Breast epithelium (tissue), 4 donors: ENCODE measurements at regions not wholly inside any gene's neighbourhood (a gene's known extent, or its start where the extent isn't known, plus 50 kb on each side); places are given as distances from the start of the nearest gene placed in this dataset.

Source experiments
- DNase-seq, 2 donors: peaks; one replicate each; pipeline ENCODE4 v3.0.0-alpha.2; 2019; ENCODE audit warnings: low spot score in 2 of 2
- H3K27ac ChIP-seq, 2 donors: fragments of 200-600 bp; sonication (generic) in 1 of 2; one replicate each; pipeline ENCODE4 v1.5.1; 2016 to 2019; ENCODE audit warnings: mild to moderate bottlenecking in 1 of 2
- H3K27me3 ChIP-seq, 2 donors: fragments of 200-600 bp; sonication (generic) in 1 of 2; one replicate each; pipeline versions ENCODE4 v1.5.1 to v1.6.0; 2017 to 2019; ENCODE audit warnings: control low read depth in 1 of 2, mild to moderate bottlenecking in 1 of 2
- H3K36me3 ChIP-seq: fragments of 200-600 bp; one replicate; pipeline ENCODE4 v1.5.1; 2019
- H3K4me1 ChIP-seq, 2 donors: fragments of 200-600 bp; sonication (generic); one replicate each; pipeline ENCODE4 v1.5.1; 2016 to 2019; ENCODE audit warnings: control low read depth in 1 of 2
- H3K4me3 ChIP-seq, 3 donors: fragments of 200-600 bp; sonication (generic); 1 replicate in 2 of 3; 2 replicates in 1 of 3; pipeline ENCODE4 v1.5.1; 2016 to 2019; ENCODE audit warnings: mild to moderate bottlenecking in 3 of 3, moderate library complexity in 2 of 3
- H3K9me3 ChIP-seq, 2 donors: fragments of 200-600 bp; sonication (generic) in 1 of 2; one replicate each; pipeline ENCODE4 v1.5.1; 2016 to 2019; ENCODE audit warnings: control low read depth in 1 of 2
- POLR2A ChIP-seq: fragments of 450-650 bp; IDR thresholded peaks from one replicate; pipeline ENCODE4 v1.6.1; 2016; ENCODE audit warnings: antibody characterized with exemption, mild to moderate bottlenecking, moderate library complexity
- POLR2AphosphoS5 ChIP-seq, 3 donors: sonication (generic); formaldehyde crosslinking; IDR thresholded peaks; one replicate each; pipeline ENCODE4 v1.6.1; 2017; ENCODE audit warnings: antibody characterized with exemption in 3 of 3
- intact Hi-C: fragments of 100-400 bp; cut with DNase I; formaldehyde crosslinking; loops from one replicate; pipeline ENCODE4 v1.15.1; 2023; ENCODE audit warnings: low total_unique reads
- TF ChIP-seq, protein P1 (sequence below), 3 donors: fragments of 450-650 bp; IDR thresholded peaks; one replicate each; pipeline ENCODE4 v1.5.1; 2016 to 2017; ENCODE audit warnings: antibody characterized with exemption in 3 of 3, mild to moderate bottlenecking in 3 of 3, moderate library complexity in 3 of 3

DNA sequence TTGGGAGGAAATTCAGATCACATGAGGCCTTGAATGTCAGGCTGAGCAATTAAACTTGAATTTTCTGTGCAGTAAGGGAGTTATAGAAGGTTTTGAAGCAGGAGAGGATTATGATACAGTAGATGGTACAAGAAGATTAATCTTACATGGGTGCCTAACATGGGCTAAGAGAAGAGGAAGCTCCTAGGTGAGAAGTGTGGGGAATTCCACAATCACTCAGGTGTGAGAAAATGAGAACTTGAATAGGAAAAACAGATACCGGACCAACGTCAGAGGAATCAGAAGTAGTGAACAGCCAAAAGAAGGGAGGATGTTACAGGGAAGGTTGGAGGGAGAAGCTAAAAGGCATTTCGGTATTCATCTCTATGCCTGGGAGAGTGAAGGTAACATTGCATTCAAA is 250.7 kb upstream of the SLC35B3 start:
- H3K9me3 ChIP-seq = no peaks in the 10 kb centered on the region
- H3K36me3 ChIP-seq = peaks cover 2% of the 10 kb centered on the region
- no peak overlapping the region for H3K4me3 ChIP-seq
- intact Hi-C loops = no loop called here
- H3K27ac ChIP-seq = no peak overlapping the region
- TF ChIP-seq, protein P1, sequence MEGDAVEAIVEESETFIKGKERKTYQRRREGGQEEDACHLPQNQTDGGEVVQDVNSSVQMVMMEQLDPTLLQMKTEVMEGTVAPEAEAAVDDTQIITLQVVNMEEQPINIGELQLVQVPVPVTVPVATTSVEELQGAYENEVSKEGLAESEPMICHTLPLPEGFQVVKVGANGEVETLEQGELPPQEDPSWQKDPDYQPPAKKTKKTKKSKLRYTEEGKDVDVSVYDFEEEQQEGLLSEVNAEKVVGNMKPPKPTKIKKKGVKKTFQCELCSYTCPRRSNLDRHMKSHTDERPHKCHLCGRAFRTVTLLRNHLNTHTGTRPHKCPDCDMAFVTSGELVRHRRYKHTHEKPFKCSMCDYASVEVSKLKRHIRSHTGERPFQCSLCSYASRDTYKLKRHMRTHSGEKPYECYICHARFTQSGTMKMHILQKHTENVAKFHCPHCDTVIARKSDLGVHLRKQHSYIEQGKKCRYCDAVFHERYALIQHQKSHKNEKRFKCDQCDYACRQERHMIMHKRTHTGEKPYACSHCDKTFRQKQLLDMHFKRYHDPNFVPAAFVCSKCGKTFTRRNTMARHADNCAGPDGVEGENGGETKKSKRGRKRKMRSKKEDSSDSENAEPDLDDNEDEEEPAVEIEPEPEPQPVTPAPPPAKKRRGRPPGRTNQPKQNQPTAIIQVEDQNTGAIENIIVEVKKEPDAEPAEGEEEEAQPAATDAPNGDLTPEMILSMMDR (IDR thresholded peaks at IDR 0.05) = no peak
- TF ChIP-seq POLR2AphosphoS5 (IDR thresholded peaks at IDR 0.05) (no peak), POLR2A (no peak)
- no peaks in the 10 kb centered on the region for H3K4me1 ChIP-seq
- no peak for DNase-seq
- no peaks in the 10 kb centered on the region for H3K27me3 ChIP-seq

DNA sequence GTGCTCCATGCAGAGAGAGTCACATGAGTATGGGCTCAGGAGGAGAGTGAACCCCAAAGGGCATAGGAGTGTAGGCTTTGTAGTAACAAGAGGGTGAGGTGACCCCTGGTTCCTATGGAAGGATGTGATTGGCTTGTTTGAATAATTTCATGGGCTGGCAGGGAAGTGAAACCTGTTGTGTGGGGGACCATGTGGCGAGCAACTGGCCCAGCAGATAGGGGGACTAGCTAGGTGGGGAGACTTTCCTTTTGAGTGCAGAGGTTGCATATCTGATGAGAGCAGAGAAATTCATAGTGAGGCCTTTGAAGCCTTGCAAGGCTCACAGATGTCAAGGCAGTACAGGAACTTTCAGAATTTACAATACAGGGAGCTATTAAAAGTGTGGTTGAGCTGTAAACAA is 247.9 kb upstream of the SLC35B3 start:
- intact Hi-C loops = no loop called here
- TF ChIP-seq, protein P1 (IDR thresholded peaks at IDR 0.05) = no peak

DNA sequence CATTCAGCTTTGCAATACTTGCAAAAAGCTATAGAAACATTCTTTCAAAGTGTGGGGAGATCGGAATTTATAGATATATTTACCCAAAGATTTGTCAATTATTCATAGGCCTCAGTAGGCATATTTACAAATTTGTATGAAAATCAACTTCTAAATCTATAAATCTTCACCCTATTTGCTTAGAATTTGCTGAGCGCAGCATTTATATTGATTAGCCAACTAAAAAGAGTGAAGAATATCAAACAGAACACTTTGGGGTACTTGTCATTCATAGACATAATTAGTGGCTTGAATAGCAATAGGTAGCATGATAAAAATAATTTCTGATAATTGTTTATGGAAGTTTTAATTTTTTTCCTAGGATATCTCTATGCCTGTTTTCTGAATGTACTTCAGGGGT is 244.5 kb upstream of the SLC35B3 start:
- Histone ChIP-seq H3K36me3 (no peaks in the 10 kb centered on the region), H3K27me3 (no peaks in the 10 kb centered on the region), H3K4me3 (no peak overlapping the region), H3K9me3 (no peaks in the 10 kb centered on the region), H3K27ac (no peak overlapping the region), H3K4me1 (no peaks in the 10 kb centered on the region)
- intact Hi-C loops = no loop called here
- no peak for TF ChIP-seq POLR2AphosphoS5 (IDR thresholded peaks at IDR 0.05)
- no peak for DNase-seq

More for the DNA sequence above, 247.9 kb upstream of the SLC35B3 start:
- no peak for DNase-seq
- H3K36me3 ChIP-seq = peaks cover 2% of the 10 kb centered on the region
- no peaks in the 10 kb centered on the region for H3K4me1 ChIP-seq
- no peak overlapping the region for H3K27ac ChIP-seq
- no peaks in the 10 kb centered on the region for H3K9me3 ChIP-seq
- H3K4me3 ChIP-seq = no peak overlapping the region
- H3K27me3 ChIP-seq = no peaks in the 10 kb centered on the region

DNA sequence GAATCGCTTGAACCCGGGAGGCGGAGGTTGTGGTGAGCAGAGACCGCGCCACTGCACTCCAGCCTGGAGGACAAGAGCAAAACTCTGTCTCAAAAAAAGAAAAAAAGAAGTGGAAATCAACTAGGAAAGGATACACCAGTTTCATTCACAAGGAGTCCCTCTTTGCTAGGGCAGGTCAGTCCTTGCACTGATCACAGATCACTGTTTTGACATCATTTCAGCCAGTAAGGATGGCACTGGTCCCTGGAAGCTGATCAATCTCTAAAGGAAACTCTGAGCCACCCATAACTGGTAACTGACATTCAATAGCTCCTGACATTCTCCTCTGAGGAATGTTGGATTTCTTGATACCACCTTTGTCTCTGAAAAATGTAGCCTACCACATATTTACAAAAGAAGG is 243.1 kb upstream of the SLC35B3 start:
- no peak overlapping the region for H3K27ac ChIP-seq
- H3K9me3 ChIP-seq = no peaks in the 10 kb centered on the region
- DNase-seq = no peak
- intact Hi-C loops = no loop called here
- H3K4me1 ChIP-seq = no peaks in the 10 kb centered on the region
- H3K27me3 ChIP-seq = no peaks in the 10 kb centered on the region
- TF ChIP-seq POLR2AphosphoS5 (IDR thresholded peaks at IDR 0.05) (no peak), POLR2A (no peak)
- TF ChIP-seq, protein P1 (IDR thresholded peaks at IDR 0.05) = no peak
- H3K4me3 ChIP-seq = no peak overlapping the region
- H3K36me3 ChIP-seq = no peaks in the 10 kb centered on the region

DNA sequence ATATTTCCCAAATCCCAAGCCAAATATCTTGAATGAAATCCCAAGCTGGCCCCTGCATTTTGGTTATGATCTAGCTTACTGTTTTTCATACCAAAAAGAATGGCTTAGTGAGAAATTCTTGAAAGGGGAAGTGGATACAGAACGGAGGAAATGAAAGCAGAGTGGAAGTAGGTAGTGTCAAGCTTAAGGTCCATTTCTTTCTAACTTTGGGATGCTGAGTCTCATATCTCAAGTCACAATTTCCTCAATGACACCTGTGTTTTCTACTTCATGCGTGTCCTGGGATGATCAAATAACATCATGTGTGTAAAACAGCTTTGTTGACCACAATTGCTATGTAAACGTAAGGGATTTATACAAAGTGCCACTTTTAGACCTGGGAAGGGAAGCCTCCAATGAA is 238.8 kb upstream of the SLC35B3 start:
- intact Hi-C loops = no loop called here
- Histone ChIP-seq H3K27ac (no peak overlapping the region), H3K9me3 (no peaks in the 10 kb centered on the region), H3K4me1 (no peaks in the 10 kb centered on the region), H3K4me3 (no peak overlapping the region), H3K27me3 (no peaks in the 10 kb centered on the region), H3K36me3 (no peaks in the 10 kb centered on the region)
- no peak for TF ChIP-seq POLR2A
- DNase-seq = no peak

DNA sequence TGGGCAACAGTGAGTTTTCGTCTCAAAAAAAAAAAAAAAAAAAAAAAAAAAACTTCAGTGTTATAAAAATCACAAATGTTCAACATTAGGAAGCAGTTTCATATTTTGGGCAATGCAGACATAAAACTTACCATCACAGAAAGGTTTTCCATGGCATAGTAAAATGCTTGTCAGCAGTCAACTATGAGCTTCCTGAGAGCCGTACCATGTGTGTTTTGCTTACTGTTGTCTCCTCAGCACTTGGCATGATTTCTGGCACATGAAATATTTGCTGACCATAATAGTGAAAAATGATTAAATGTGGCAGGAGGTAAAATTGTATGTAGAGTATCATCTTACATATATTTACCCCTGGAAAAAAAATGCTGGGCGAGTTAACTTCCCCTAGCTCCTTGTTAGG is 237.5 kb upstream of the SLC35B3 start:
- H3K4me3 ChIP-seq = no peak overlapping the region
- TF ChIP-seq POLR2AphosphoS5 (IDR thresholded peaks at IDR 0.05) (no peak), POLR2A (no peak)
- TF ChIP-seq, protein P1 (IDR thresholded peaks at IDR 0.05) = no peak

More for the DNA sequence above, 237.5 kb upstream of the SLC35B3 start:
- intact Hi-C loops = no loop called here
- no peaks in the 10 kb centered on the region for H3K27me3 ChIP-seq
- H3K27ac ChIP-seq = no peak overlapping the region
- no peaks in the 10 kb centered on the region for H3K4me1 ChIP-seq
- no peak for DNase-seq
- no peaks in the 10 kb centered on the region for H3K36me3 ChIP-seq
- no peaks in the 10 kb centered on the region for H3K9me3 ChIP-seq
